Suppressor macrophage (primary cell): ENCODE measurements at regions not wholly inside any gene's neighbourhood (a gene's known extent, or its start where the extent isn't known, plus 50 kb on each side); places are given as distances from the start of the nearest gene placed in this dataset.
A peak's percentile ranks its signal among the peaks of the same experiment; 100 is the strongest.
"Not testable (repeated sequence)": the region's sequence is repeated elsewhere in the genome, so short reads cannot be mapped to it uniquely, and the experiment has no call there.

Experiments used
- DNase-seq, 4 experiments: peaks; one replicate each; pipeline ENCODE4 v3.0.0-alpha.2; 2020 to 2022

DNA sequence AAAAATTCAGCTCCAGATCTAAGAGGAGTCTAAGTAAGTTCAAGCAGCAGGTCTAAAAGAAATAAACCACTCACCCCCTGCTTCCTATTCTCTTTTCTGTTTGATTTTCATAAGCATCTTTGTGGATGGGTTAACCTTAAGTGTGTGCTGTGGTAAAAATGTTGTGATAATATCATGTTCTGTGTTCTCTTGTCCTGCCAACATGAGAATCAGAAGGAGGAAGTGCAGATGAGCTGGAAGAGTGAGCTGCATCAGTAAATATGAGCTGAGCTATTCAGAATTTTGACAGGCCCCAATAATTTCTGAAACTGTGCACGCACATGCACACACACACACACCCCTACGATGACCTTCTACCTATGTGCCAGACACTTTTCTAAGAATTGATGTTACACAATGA is 186.5 kb upstream of the ANKRD55 start:
- DNase-seq, result no peak

DNA sequence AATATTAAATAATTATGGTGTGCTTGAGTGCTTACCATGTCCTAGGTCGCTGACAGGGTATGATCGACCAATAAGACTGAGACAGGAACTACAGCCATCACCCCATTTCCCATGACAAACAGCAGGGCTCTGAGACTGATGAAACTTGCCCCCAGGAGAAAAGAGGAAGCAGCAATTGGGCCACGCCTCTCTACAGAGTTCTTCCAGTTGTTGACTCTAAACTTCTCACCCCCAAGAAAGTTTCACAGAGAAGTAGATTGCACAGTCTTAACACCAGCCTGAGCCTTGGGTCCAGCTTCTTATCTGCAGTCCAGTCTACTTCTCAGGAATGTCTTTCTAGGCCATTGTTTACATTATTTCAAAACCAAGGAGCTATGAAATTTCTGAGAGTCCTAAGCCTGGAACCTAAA is 182.2 kb upstream of the ANKRD55 start:
- peak; percentile 93 to 97 (median 94) for DNase-seq

DNA sequence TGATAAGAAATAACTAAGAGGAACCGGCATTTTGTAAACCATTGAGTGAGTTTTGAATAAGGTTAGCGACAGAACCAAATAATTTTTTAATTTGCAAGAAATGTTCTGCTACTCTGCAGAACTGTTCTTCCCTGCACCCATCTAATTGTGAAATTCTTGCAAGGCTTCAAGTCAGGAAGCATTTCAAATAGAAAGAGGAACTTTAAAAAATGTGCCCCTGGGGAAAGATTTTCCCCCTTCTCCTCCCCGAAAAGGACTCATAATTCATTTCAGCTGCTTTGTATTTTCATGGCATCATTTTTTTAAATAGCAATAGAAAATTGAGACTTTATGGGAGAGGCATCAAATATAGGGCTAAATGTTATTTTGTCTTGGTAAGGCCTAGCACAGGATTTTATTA is 180.9 kb upstream of the ANKRD55 start:
- DNase-seq, result peak; percentile 67 to 92 (median 80)

DNA sequence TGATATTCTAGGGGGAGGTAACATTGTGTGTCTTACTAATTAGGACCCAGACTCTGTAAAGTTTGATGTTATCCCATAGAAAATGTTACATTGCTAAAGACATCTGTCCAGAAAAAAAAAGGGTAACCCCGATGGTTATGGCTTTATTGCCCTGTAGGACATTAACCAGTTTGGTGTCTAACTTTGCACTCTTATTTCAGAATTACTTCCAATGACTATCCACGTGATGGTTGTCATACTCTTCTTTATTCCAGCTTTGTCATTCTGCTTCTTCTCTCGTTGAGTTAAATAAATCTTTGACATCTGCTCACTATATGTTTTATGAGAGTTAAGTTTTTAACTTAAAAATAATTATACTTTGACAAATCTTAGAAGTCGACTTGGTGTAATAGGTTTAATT is 180.4 kb upstream of the ANKRD55 start:
- peak in 3 of 4 experiments; percentile 10 to 58 (median 46) for DNase-seq

DNA sequence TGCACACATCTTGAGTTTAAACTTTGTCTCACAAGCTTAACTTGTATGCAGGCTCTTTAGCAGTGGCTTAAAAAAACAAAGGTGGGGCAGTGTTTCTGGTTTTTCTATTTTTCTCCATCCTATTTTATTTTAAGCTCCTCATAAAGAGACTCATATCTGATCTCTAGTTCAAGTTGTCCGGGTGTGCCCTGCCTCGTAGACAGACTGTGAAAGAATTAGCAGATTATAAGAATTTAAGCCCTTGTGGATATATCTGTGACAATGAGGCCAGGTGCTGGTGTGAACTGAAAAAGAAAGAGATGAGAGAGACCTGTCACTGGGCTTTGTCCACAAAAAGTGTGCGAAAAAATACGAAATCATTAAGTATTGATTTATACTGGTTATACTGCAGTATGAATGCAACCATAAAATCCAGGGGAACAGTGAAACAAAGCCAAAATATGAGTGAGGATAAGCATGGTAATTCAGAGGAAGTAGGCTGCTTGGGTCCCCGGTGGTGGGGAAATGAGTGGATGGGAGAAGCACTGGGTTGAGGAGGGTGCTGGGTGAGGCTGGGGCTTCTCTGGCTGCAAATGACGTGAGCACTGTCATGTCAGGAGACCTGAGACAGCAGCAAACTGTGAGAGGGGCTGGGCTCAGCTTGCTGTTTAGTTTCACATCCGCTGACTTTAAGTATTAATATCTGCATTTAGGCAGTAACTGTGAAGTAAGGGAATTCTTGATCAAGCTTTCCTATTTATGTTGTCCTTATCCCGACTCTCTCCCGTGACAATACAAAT is 179.7 kb upstream of the ANKRD55 start:
- DNase-seq, result peak; percentile 91 to 96 (median 94)

DNA sequence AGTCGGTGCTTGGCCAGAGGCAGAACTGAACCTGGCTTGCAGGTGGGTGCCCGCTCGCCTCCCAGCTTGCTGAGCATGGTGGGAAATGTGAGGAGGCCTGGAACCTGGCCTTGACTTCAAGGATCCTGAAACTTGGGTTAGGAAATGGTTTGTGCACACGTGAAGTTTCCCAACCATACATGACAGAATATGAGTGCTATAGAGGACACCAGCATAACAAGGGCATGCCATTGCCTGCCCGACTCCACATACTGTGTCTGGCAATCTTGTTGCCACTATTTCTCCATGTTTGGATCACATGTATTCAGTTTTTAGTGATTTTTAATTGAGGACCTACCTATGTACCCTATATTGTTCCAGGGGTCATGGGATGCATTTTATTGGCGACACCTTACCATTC is 177.6 kb upstream of the ANKRD55 start:
- peak in 1 of 4 experiments; percentile 34 for DNase-seq

DNA sequence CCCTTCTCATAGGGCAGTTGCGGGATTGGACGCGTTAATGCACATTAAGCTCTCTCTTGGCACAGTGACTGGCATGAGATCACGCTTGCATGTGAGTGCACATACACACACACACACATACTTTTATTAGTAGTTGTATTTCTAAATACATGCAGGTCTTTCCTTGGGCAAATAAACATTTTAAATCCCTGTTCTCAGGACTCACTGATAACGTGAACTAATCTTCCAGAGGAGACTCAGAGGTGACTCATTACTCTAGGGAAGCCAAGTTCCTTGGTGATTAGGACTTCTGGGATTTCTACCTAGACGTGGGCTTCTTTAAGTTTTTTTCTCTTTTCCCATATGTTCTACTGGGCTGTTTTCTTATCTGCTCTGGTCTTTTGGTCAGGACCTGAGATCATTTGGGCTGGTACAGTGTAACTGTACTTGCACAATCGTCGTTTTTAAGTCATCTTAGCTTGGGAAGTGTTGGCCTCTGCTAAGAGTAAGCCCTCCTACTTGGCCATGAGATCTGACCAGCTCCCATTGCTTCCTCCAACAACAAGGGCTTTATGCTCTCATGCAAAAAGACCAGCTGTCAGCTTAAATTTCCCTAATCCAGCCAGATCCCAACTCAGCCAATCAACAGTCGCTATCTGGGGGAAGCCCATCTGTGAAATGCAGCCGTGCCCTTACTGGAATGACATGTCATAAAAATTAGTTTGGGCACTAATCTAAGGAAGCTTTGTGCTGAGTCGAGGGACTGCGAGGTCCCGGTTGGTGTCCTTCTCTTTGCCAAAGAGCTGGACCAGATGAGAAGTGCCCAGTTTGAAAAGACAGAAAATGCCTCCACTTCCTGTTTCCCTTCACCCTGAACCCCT is 176.4 kb upstream of the ANKRD55 start:
- peak; percentile 69 to 86 (median 72) for DNase-seq

DNA sequence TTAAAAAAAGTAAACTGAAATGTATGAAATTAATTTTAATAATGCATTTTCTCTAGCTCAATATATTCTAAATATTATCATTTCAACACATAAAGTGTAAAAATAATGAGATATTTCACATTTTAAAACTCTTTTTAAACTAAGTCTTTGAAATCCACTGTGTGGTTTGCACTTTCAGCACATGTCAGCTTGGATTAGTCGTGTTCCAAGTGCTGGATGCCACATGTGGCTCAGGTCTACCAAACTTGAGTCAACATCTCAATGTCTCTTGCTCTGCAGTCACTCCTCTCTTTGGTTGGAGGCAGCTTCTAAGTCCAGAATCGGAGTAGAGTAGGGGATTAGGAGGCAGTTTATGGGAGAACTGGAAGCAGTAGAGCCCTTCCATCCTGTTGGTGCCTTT is 173.7 kb upstream of the ANKRD55 start:
- no peak for DNase-seq

DNA sequence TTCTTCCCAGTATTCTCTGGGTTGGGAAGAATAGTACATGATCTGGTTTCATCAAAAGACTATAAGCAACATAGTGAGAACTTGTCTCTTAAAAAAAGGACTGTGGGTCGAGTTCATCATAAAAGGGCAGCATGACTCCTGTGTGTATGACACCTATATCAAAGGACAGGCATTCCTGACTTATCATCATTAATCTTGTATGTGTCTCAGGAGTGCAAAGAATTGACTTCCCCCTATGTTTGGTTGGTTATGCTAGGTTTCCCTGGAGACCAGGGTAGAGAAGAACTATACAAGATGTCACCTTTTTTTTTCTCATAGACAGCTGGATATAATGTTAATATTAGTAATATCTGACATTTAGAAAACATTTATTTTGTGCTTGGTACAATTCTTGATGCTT is 173.1 kb upstream of the ANKRD55 start:
- DNase-seq, result no peak

DNA sequence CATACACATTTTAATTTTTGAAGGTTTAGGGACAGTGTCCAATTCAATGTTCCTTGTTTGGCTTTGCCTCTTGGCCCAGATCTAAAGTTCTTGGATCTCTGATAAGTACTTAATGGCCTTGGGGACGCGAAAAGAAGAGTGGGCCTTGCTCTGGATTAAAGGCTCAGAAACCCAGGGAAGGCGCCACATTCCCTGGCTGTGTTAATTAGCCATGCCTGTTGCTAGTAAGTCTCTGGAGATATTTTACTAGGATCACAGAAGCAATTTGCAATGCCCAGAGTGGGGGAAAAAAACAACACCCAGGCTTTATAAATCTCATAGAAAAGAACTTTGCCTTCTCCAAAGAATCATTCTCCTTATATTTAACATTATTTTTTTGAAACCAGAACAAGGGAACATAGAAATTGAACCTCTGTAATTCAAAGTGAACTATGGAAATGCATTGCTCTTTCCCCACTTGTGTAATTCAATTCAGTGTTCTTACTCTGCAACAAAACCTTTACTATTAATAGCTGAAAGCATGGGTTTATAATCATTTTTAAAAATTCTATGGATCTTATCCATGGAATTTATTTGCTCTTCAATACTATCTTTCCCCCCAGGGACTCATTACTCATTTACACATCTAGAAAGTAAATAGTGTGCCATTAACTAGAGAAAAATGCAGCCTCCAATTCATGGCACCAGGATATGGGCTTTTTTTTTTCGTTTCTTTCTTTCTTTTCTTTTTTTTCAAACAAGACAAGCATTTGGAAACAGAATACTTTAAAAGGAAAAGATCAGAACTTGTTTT is 172.2 kb upstream of the ANKRD55 start:
- no peak for DNase-seq

DNA sequence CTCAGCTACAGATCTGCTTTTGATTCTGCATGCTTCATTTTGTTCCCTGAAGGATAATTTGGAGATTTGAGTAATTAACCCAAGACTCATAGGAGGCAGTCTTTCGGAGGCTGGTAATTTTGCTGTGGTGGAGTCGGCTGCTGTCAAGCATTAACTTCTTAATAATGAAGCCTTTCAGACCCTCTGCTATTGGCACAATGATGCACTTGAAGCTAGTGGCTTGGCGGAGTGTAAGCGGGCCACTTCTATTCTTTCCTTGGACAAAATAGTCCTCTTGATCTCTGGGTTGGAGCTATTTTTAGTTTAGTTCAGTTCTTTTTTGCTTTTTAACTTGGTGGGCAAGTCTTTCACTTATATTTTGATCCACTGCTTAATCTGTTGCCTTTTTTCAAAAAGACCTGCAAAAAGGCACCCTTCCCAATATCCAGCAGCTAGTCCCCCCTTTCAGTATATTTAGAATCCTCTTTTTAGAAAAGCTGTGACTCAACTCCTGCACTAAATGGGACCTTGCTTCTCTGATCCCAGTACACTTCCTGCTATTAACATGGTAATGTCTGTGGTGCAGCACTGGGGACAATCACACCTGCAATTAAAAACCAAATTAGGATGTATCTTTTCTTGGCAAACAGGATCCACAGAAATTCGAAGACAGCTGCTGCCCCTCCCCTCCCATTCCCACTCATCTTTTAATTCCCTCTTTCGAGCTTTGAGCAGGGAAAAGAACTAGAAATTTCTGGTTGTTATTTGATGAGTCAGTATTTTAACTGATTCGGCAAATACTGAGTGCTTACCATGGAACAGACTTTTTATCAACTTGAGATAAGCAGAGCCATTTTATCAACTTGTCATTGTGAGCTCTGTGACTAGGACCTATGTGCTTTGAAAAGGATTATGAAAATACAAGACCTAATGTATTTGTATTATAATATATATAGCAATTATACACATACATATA is 169.4 kb upstream of the ANKRD55 start:
- no peak for DNase-seq

DNA sequence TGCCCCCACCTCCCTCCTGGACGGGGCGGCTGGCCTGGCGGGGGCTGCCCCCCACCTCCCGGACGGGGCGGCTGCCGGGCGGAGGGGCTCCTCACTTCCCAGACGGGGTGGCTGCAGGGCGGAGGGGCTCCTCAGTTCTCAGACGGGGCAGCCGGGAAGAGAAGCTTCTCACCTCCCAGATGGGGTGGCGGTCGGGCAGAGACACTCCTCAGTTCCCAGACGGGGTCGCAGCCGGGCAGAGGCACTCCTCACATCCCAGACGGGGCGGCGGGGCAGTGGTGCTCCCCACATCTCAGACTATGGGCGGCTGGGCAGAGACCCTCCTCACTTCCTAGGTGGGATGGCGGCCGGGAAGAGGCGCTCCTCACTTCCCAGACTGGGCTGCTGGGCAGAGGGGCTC is 164.7 kb upstream of the ANKRD55 start:
- not testable (repeated sequence) for DNase-seq

DNA sequence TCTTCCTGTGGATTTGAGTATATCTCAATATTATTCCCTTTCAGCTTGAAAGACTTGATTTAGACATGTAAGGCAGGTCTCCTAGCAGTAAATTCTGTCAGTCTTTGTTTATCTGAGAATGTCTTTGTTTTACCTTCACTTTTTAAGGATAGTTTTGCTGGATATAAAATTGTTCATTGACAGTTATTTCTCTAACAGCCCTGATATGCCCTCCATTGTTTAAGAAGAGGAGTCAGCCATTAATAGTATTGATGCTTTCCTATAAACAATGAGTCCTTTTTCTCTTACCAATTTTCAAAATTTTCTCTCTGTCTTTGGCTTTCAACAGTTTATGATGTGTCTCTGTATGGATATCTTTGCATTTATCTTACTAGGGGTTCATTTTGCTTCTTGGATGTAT is 163.5 kb upstream of the ANKRD55 start:
- no peak for DNase-seq

DNA sequence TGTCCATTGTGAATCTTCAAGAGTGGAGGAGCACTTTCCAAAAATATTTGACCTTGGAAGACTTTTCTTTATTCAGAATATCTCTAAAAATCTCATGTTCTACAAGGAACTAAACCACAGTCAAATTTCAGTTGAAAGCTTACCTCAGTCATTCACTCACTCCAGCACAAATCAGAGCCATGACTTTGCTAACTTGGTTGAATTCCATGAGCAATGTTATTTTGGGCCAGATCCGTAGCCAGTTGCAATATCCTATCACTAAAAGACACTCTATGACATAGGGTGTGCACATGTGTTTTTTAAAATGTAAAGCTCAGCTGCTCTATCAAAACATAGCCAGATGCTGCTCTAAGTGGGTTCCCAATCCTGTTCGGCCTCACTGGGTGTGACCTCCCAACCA is 156.1 kb upstream of the ANKRD55 start:
- DNase-seq, result no peak

DNA sequence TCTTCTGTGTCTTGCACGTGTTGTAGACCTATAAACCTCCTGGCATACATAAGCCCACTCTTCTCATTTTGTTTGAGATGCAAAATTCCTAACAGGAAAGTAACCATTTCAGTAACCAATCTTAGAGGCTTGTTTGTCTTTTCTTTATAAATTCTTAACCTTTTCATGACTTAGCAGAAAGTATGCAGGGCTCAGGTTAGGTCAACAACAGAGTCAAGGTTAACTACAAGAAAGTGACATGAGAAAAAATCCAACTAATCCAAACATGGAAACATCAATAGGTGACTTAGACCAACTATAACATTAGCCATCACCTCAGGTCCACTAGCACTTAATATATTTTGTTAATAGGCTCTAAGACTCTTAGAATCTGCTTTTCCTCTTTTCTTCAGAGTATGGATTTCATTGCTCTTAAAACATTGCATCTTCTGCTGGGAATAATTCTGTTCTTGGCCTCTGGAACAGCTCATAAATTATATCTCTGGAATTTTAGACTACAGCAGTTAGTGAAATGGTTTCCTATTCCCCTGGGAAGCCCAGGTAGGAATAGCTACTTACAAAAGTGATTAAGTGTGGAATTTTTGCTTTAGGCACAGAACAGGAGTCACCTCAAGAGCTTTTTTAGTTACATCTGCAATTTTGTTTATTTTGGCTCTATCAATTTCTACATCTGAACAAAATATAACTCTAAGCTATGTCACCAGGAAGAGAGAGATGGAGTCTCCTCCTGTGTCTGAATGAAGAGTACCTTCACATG is 155.3 kb upstream of the ANKRD55 start:
- DNase-seq, result no peak

DNA sequence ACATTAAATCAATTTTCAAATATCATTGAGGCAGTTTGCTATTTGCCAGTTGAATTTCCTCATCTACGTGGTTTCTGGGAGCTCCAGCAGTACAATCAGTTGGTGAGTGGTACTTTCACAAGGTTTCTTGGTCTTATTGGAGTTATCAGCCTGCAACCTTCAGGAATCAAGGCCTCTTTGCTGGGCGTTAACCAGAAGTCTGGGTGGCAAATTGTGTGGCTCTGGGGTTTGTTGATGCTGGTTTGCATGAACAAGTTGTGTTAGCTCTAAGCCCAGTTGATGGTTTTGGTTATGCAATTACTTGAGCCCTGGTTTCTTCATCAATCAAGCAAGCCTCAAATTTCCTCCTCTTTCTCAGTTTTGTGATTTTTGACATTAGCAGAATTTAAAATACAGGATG is 152.9 kb upstream of the ANKRD55 start:
- DNase-seq, result no peak

DNA sequence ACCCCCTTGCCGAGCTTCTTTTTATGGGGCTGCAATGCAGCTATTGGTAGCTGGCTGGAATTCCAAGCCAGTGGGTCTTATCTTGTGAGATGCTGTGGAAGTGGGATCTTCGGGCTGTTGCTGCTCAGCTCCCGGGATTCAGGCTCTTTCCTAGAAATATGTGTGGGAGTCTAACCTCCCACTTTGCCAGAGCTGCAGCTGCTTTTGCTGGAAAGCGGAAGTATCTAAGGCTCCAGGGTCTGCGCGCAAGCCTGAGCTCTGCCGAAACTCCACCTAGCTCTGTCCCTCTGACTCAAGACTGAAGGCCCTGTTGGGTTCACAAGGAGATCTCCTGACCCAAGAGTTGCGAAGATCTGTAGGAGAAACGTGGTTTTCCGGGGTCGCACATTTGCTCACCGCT is 151.1 kb upstream of the ANKRD55 start:
- no peak for DNase-seq

DNA sequence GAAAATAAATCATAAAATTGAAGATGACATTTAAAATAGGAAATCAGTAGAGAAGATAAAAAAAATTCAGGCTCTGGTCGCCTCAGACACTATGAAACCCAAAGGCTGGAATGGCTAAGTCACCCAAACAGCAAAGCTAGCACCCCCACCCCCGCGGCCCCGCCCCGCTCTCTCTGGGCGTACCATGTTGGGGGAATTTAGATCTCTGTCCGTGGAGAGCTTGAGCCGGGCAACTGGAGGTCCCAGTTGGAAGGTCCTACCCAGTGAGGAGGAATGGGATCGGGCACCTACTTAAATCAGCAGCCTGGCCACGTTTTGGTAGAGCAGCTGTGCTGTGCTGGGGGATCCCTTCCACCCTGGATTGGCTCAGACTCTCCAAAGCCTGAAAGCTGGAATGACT is 150.6 kb upstream of the ANKRD55 start:
- no peak for DNase-seq

DNA sequence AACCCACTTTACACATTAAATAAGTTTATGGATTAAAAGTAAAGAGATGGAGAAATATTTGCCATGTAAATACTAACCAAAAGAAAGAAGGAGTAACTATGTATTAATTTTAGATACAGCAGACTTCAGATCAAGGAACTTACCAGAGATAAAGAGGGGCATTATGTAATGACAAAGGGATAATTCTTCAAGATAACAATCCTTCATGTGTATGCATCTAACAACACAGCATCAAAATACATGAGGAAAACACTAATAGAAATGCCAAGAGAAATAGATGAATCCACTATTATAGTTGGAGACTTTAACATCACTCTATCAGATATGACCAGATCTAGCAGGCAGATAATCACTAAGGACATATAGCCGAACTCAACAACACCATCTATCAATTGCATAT is 149.8 kb upstream of the ANKRD55 start:
- no peak for DNase-seq

DNA sequence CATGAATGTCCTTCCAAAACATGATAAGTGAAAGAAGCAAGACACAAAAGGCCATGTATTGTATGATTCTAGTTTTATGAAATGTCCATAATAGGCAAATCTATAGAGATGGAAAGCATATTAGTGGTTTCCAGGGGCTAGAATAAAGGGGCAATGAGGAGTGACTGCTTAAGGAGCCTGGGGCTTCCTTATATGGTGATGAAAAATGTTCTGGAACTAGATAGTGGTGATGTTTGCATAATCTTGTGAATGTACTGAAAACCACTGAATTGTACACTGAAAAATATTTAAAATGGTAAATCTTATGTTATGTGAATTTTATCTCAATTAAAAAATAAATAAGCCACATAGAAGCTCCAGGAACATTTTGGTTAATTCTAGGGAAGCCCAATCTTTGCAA is 144.4 kb upstream of the ANKRD55 start:
- DNase-seq, result no peak

DNA sequence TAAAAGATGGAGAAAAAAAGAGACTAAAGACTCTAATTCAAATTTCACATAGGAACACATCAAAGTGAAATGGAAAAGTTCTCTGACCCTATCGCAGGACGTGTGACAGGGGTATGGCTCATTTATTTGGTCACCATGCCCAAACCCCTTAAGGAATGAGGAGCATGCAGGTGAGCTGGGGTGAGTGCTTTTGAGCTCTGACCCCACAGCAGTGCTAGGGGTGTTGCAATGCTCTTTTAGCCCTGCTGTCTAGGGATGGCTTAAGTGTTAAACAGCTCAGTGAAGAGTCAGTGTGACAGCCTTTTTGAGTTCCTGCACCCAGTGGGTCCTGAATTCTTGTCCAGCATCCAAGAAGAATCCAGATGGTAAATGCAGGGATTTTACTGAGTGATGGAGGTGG is 143.0 kb upstream of the ANKRD55 start:
- DNase-seq, result no peak
